T-cell (primary cell): ENCODE measurements at regions not wholly inside any gene's neighbourhood (a gene's known extent, or its start where the extent isn't known, plus 50 kb on each side); places are given as distances from the start of the nearest gene placed in this dataset.
"Not testable (repeated sequence)": the region's sequence is repeated elsewhere in the genome, so short reads cannot be mapped to it uniquely, and the experiment has no call there.

Experiments
- ATAC-seq, 4 experiments: fragments of 200-7000 bp in 3 of 4; fragments of 150-1000 bp in 1 of 4; cut with Tn5 transposase; replicated peaks in 1 of 4; 1 replicate in 3 of 4; 2 replicates in 1 of 4; pipeline ENCODE4 v1.10.0; 2021; ENCODE audit warnings: moderate library complexity in 3 of 4, mild to moderate bottlenecking in 2 of 4, moderate number of reproducible peaks in 1 of 4
- CTCF ChIA-PET, 2 donors: fragments of 300-600 bp; sonication (Branson Sonifier 250); formaldehyde crosslinking; loops; one replicate each; lab custom pipeline; 2022; ENCODE audit warnings: antibody characterized with exemption in 2 of 2; lab: Charles Lee
- POLR2A ChIA-PET, 2 donors: fragments of 300-600 bp; sonication (Branson Sonifier 250); formaldehyde crosslinking; loops; one replicate each; lab custom pipeline; 2022; ENCODE audit warnings: antibody characterized with exemption in 2 of 2; lab: Charles Lee
- DNase-seq, 35 experiments: peaks; one replicate each; pipeline versions ENCODE4 v3.0.0 to v3.0.0-alpha.2; 2013 to 2023
- H3K27ac ChIP-seq: one replicate; pipeline ENCODE4 v1.5.1; 2013; ENCODE audit warnings: low read length
- H3K27me3 ChIP-seq, 2 experiments: replicated peaks in 1 of 2; 1 replicate in 1 of 2; 2 replicates in 1 of 2; pipeline versions ENCODE4 v1.6.1 to v1.7.0; 2013; ENCODE audit warnings: low read length in 1 of 2, mixed read lengths in 1 of 2; ENCODE audit not compliant: control insufficient read depth in 2 of 2, insufficient read depth in 2 of 2; ENCODE audit errors: extremely low read depth in 1 of 2
- H3K36me3 ChIP-seq, 2 donors: 1 replicate in 1 of 2; 2 replicates in 1 of 2; pipeline versions ENCODE4 v1.6.1 to v1.7.0; 2013; ENCODE audit warnings: low read length in 1 of 2; ENCODE audit not compliant: control insufficient read depth in 2 of 2, insufficient read depth in 1 of 2; ENCODE audit errors: extremely low read depth in 1 of 2
- H3K4me1 ChIP-seq, 2 experiments: 1 replicate in 1 of 2; 2 replicates in 1 of 2; pipeline versions ENCODE4 v1.6.1 to v1.7.0; 2013; ENCODE audit warnings: low read length in 2 of 2, mixed read lengths in 1 of 2; ENCODE audit not compliant: insufficient read depth in 2 of 2, control insufficient read depth in 1 of 2; ENCODE audit errors: extremely low read depth in 1 of 2
- H3K4me3 ChIP-seq, 2 donors: 1 replicate in 1 of 2; 2 replicates in 1 of 2; pipeline versions ENCODE4 v1.5.1 to v1.7.0; 2013; ENCODE audit warnings: mild to moderate bottlenecking in 2 of 2, low read length in 1 of 2, moderate library complexity in 1 of 2; ENCODE audit not compliant: control insufficient read depth in 1 of 2; ENCODE audit errors: extremely low read depth in 1 of 2
- H3K9me3 ChIP-seq: 2 replicates; pipeline ENCODE4 v1.7.0; 2013
- H3K27ac Mint-ChIP-seq, 2 donors: one replicate each; pipeline ENCODE4 v1.8.0; 2020 to 2021; ENCODE audit warnings: mild to moderate bottlenecking in 2 of 2, mixed read lengths in 2 of 2
- H3K27me3 Mint-ChIP-seq, 2 donors: one replicate each; pipeline ENCODE4 v1.8.0; 2021 to 2022; ENCODE audit warnings: mixed read lengths in 2 of 2
- H3K36me3 Mint-ChIP-seq: one replicate; pipeline ENCODE4 v1.8.0; 2021; ENCODE audit warnings: mixed read lengths
- H3K4me1 Mint-ChIP-seq, 3 donors: one replicate each; pipeline ENCODE4 v1.8.0; 2020 to 2022; ENCODE audit warnings: mixed read lengths in 3 of 3, mild to moderate bottlenecking in 1 of 3
- H3K4me3 Mint-ChIP-seq, 3 donors: one replicate each; pipeline ENCODE4 v1.8.0; 2020 to 2022; ENCODE audit warnings: mild to moderate bottlenecking in 3 of 3, mixed read lengths in 3 of 3, moderate library complexity in 3 of 3
- H3K9me3 Mint-ChIP-seq, 3 donors: one replicate each; pipeline ENCODE4 v1.8.0; 2020 to 2022; ENCODE audit warnings: mixed read lengths in 3 of 3
- WGBS: methylation state at CpG from one replicate; pipeline ENCODE4 v1.1.5; 2013; ENCODE audit warnings: missing lambda C conversion rate; ENCODE audit not compliant: insufficient coverage; 5-methylcytosine and 5-hydroxymethylcytosine counted together

GRCh38 chrX:3919668-3920423 is 206.4 kb upstream of the PRKX start:
- H3K9me3 Mint-ChIP-seq, CTCF ChIA-PET, H3K27me3 ChIP-seq, H3K36me3 ChIP-seq, H3K4me1 ChIP-seq, H3K27ac Mint-ChIP-seq, H3K36me3 Mint-ChIP-seq, H3K4me3 Mint-ChIP-seq, POLR2A ChIA-PET, H3K4me3 ChIP-seq, H3K27me3 Mint-ChIP-seq, H3K27ac ChIP-seq, H3K4me1 Mint-ChIP-seq, DNase-seq, H3K9me3 ChIP-seq: not testable (repeated sequence)
- WGBS: no CpG with 5 or more reads among the region's 79 CpGs
- peak in 3 of 4 experiments; percentile 4 to 25 (median 21) for ATAC-seq

GRCh38 chrX:3914813-3915212 is 201.4 kb upstream of the PRKX start:
- ATAC-seq, H3K27me3 Mint-ChIP-seq, H3K4me3 Mint-ChIP-seq, H3K4me1 Mint-ChIP-seq, H3K27me3 ChIP-seq, H3K9me3 Mint-ChIP-seq, H3K27ac Mint-ChIP-seq, POLR2A ChIA-PET, H3K4me1 ChIP-seq, DNase-seq, H3K4me3 ChIP-seq, H3K27ac ChIP-seq, H3K9me3 ChIP-seq, H3K36me3 ChIP-seq, H3K36me3 Mint-ChIP-seq, CTCF ChIA-PET: not testable (repeated sequence)
- no CpG with 5 or more reads among the region's 28 CpGs for WGBS

- DNase-seq, H3K27me3 Mint-ChIP-seq, H3K4me3 Mint-ChIP-seq, H3K4me1 Mint-ChIP-seq, H3K36me3 Mint-ChIP-seq, H3K27ac ChIP-seq, CTCF ChIA-PET, H3K4me1 ChIP-seq, ATAC-seq, POLR2A ChIA-PET, H3K36me3 ChIP-seq, H3K9me3 ChIP-seq, H3K9me3 Mint-ChIP-seq, H3K27me3 ChIP-seq, H3K27ac Mint-ChIP-seq, H3K4me3 ChIP-seq: not testable (repeated sequence)
- no CpG with 5 or more reads among the region's 13 CpGs for WGBS
These were observed 200.6 kb upstream of the PRKX start for GRCh38 chrX:3914059-3914458.

GRCh38 chrX:3911012-3911411 is 197.6 kb upstream of the PRKX start:
- POLR2A ChIA-PET, H3K4me3 ChIP-seq, H3K27ac Mint-ChIP-seq, H3K4me3 Mint-ChIP-seq, H3K36me3 ChIP-seq, H3K27ac ChIP-seq, H3K27me3 ChIP-seq, CTCF ChIA-PET, H3K9me3 ChIP-seq, H3K4me1 Mint-ChIP-seq, ATAC-seq, H3K27me3 Mint-ChIP-seq, H3K4me1 ChIP-seq, DNase-seq, H3K9me3 Mint-ChIP-seq, H3K36me3 Mint-ChIP-seq: not testable (repeated sequence)
- no CpG with 5 or more reads among the region's 6 CpGs for WGBS

GRCh38 chrX:3910611-3911010 is 197.2 kb upstream of the PRKX start:
- H3K36me3 Mint-ChIP-seq, H3K9me3 ChIP-seq, H3K4me3 Mint-ChIP-seq, H3K27me3 ChIP-seq, CTCF ChIA-PET, DNase-seq, H3K27ac Mint-ChIP-seq, POLR2A ChIA-PET, H3K4me3 ChIP-seq, H3K4me1 Mint-ChIP-seq, ATAC-seq, H3K36me3 ChIP-seq, H3K27me3 Mint-ChIP-seq, H3K9me3 Mint-ChIP-seq, H3K27ac ChIP-seq, H3K4me1 ChIP-seq: not testable (repeated sequence)
- WGBS: no CpG with 5 or more reads among the region's 5 CpGs

GRCh38 chrX:3905522-3906258 is 192.2 kb upstream of the PRKX start:
- H3K27me3 Mint-ChIP-seq, CTCF ChIA-PET: not testable (repeated sequence)
- no CpG with 5 or more reads among the region's 19 CpGs for WGBS

More at GRCh38 chrX:3905522-3906258, 192.2 kb upstream of the PRKX start:
- H3K27me3 ChIP-seq, H3K27ac Mint-ChIP-seq, H3K4me3 ChIP-seq, H3K4me1 Mint-ChIP-seq, H3K36me3 ChIP-seq, H3K4me1 ChIP-seq, H3K9me3 Mint-ChIP-seq, H3K36me3 Mint-ChIP-seq, H3K4me3 Mint-ChIP-seq, H3K9me3 ChIP-seq, H3K27ac ChIP-seq, POLR2A ChIA-PET, DNase-seq, ATAC-seq: not testable (repeated sequence)
